Left cardiac atrium (tissue), 4 donors: ENCODE measurements at regions not wholly inside any gene's neighbourhood (a gene's known extent, or its start where the extent isn't known, plus 50 kb on each side); places are given as distances from the start of the nearest gene placed in this dataset.
"Not testable (repeated sequence)": the region's sequence is repeated elsewhere in the genome, so short reads cannot be mapped to it uniquely, and the experiment has no call there.

ENCODE experiments used
- ATAC-seq, 2 donors: fragments of 200-7000 bp; cut with Tn5 transposase; one replicate each; pipeline ENCODE4 v1.9.1; 2020; ENCODE audit warnings: mild to moderate bottlenecking in 2 of 2, moderate library complexity in 2 of 2
- DNase-seq: peaks from one replicate; pipeline ENCODE4 v3.0.0-alpha.2; 2020
- intact Hi-C, 2 donors: fragments of 100-400 bp; cut with DNase I; formaldehyde crosslinking; loops; one replicate each; pipeline versions ENCODE4 v1.14.1 to v1.15.1; 2022 to 2023
- donor health status: DM: no; HTN: yes; CAD: no.
- donor health status: DM: no; HTN: yes; CAD: no; lungs with severe emphysema.
- donor health status: DM: yes; HTN: yes; CAD: no.
- donor health status: Dilated cardiomyopathy.

- no peak for DNase-seq
- intact Hi-C loops = no loop called here
- no peak for ATAC-seq
Measured at GRCh38 chr2:58721912-58722591, 480.9 kb upstream of the FANCL start.

- intact Hi-C loops = no loop called here
- ATAC-seq (no peak), DNase-seq (no peak)
Measured at GRCh38 chr2:58720770-58721697, 479.9 kb upstream of the FANCL start.

- intact Hi-C loops = no loop called here
- DNase-seq (no peak), ATAC-seq (no peak)
Measured at GRCh38 chr2:58720033-58720769, 479.1 kb upstream of the FANCL start.

GRCh38 chr2:58715344-58715743 is 474.2 kb upstream of the FANCL start:
- intact Hi-C loops = no loop called here
- DNase-seq (no peak), ATAC-seq (no peak)

- ATAC-seq (no peak), DNase-seq (no peak)
- intact Hi-C loops = no loop called here
Measured at GRCh38 chr2:58714238-58714637, 473.1 kb upstream of the FANCL start.

GRCh38 chr2:58710795-58711279 is 469.7 kb upstream of the FANCL start:
- DNase-seq (no peak), ATAC-seq (no peak)
- intact Hi-C loops = no loop called here

GRCh38 chr2:58709687-58710354 is 468.7 kb upstream of the FANCL start:
- ATAC-seq = no peak
- intact Hi-C loops = no loop called here
- DNase-seq = no peak

- ATAC-seq (no peak), DNase-seq (no peak)
- intact Hi-C loops = no loop called here
Measured at GRCh38 chr2:58709274-58709673, 468.1 kb upstream of the FANCL start.

GRCh38 chr2:58708565-58708964 is 467.4 kb upstream of the FANCL start:
- intact Hi-C loops = no loop called here
- DNase-seq (no peak), ATAC-seq (no peak)

GRCh38 chr2:58702302-58702885 is 461.3 kb upstream of the FANCL start:
- intact Hi-C loops = no loop called here
- ATAC-seq = no peak
- DNase-seq = no peak

GRCh38 chr2:58701688-58702301 is 460.7 kb upstream of the FANCL start:
- intact Hi-C loops = no loop called here
- no peak for DNase-seq
- ATAC-seq = no peak

- intact Hi-C loops = no loop called here
- ATAC-seq = no peak
Measured at GRCh38 chr2:58700591-58700990, 459.5 kb upstream of the FANCL start.

GRCh38 chr2:58699411-58699810 is 458.3 kb upstream of the FANCL start:
- no peak for ATAC-seq
- intact Hi-C loops = no loop called here
- no peak for DNase-seq

More at GRCh38 chr2:58700591-58700990, 459.5 kb upstream of the FANCL start:
- no peak for DNase-seq

- DNase-seq (no peak), ATAC-seq (no peak)
- intact Hi-C loops = no loop called here
Measured at GRCh38 chr2:58698620-58699019, 457.5 kb upstream of the FANCL start.

GRCh38 chr2:58694114-58694513 is 453.0 kb upstream of the FANCL start:
- ATAC-seq, DNase-seq, intact Hi-C loops: not testable (repeated sequence)

- intact Hi-C loops, DNase-seq, ATAC-seq: not testable (repeated sequence)
Measured at GRCh38 chr2:58691041-58691440, 449.9 kb upstream of the FANCL start.

GRCh38 chr2:58688813-58689212 is 447.7 kb upstream of the FANCL start:
- DNase-seq (no peak), ATAC-seq (no peak)
- intact Hi-C loops = no loop called here

GRCh38 chr2:58686776-58687175 is 445.7 kb upstream of the FANCL start:
- ATAC-seq (no peak), DNase-seq (no peak)
- intact Hi-C loops = no loop called here
